OCI-LY7 (cell line): ENCODE measurements at regions not wholly inside any gene's neighbourhood (a gene's known extent, or its start where the extent isn't known, plus 50 kb on each side); places are given as distances from the start of the nearest gene placed in this dataset.

Experiments
- BruUV-seq: library from RNA; stranded (reverse); fragments of 400-500 nt; replicated peaks from 2 replicates; lab custom pipeline; 2021; lab: Mats Ljungman, UMichigan
- CTCF ChIA-PET: fragments of 300-600 bp; sonication (Branson Sonifier 250); formaldehyde crosslinking; loops from one replicate; lab custom pipeline; 2022; ENCODE audit warnings: antibody characterized with exemption; ENCODE audit not compliant: unreplicated experiment; lab: Charles Lee
- POLR2A ChIA-PET: fragments of 300-600 bp; sonication (Branson Sonifier 250); formaldehyde crosslinking; loops from one replicate; lab custom pipeline; 2022; ENCODE audit warnings: antibody characterized with exemption; lab: Charles Lee
- DNase-seq: peaks from one replicate; pipeline ENCODE4 v3.0.0-alpha.2; 2015; ENCODE audit warnings: low spot score
- H2AFZ ChIP-seq: fragments of 200-600 bp; sonication (generic), shearing (Covaris generic); 2 replicates; pipeline ENCODE4 v1.6.1; 2014; ENCODE audit warnings: mild to moderate bottlenecking, antibody characterized with exemption, low read length, moderate library complexity
- H3K27ac ChIP-seq: fragments of 200-600 bp; sonication (generic); 2 replicates; pipeline ENCODE4 v1.5.1; 2014; ENCODE audit warnings: mixed run types, low read depth, mild to moderate bottlenecking, moderate library complexity, low read length, inconsistent platforms; ENCODE audit not compliant: poor library complexity, severe bottlenecking
- H3K36me3 ChIP-seq: fragments of 200-600 bp; sonication (generic); 2 replicates; pipeline ENCODE4 v1.6.1; 2014; ENCODE audit warnings: mild to moderate bottlenecking, antibody characterized with exemption, low read length, moderate library complexity, mixed read lengths; ENCODE audit not compliant: insufficient read depth
- H3K4me1 ChIP-seq: fragments of 200-600 bp; sonication (generic); 2 replicates; pipeline ENCODE4 v1.5.1; 2014; ENCODE audit warnings: mild to moderate bottlenecking, low read length; ENCODE audit not compliant: insufficient read depth, poor library complexity, severe bottlenecking
- H3K4me2 ChIP-seq: fragments of 200-600 bp; sonication (generic); 2 replicates; pipeline ENCODE4 v1.6.1; 2014; ENCODE audit warnings: mild to moderate bottlenecking, low read length
- H3K4me3 ChIP-seq: fragments of 200-600 bp; sonication (generic); 2 replicates; pipeline ENCODE4 v1.5.1; 2014; ENCODE audit warnings: mild to moderate bottlenecking, low read depth, low read length; ENCODE audit not compliant: poor library complexity, severe bottlenecking
- H3K79me2 ChIP-seq: fragments of 200-600 bp; sonication (generic); 2 replicates; pipeline ENCODE4 v1.6.1; 2016; ENCODE audit warnings: low read depth, mild to moderate bottlenecking, low read length, moderate library complexity, mixed read lengths; ENCODE audit not compliant: insufficient read depth
- H3K9me2 ChIP-seq: fragments of 200-600 bp; sonication (generic); 2 replicates; pipeline ENCODE4 v1.6.1; 2016; ENCODE audit warnings: mild to moderate bottlenecking, low read length, mixed read lengths; ENCODE audit not compliant: insufficient read depth
- H3K9me3 ChIP-seq: fragments of 200-600 bp; sonication (generic); 2 replicates; pipeline ENCODE4 v1.6.1; 2014; ENCODE audit warnings: mild to moderate bottlenecking, mixed run types, low read length, mixed read lengths
- H4K20me1 ChIP-seq: fragments of 200-600 bp; sonication (generic); 2 replicates; pipeline ENCODE4 v1.6.1; 2014; ENCODE audit warnings: mild to moderate bottlenecking, antibody characterized with exemption, low read length, moderate library complexity, mixed read lengths; ENCODE audit not compliant: insufficient read depth
- CTCF ChIP-seq: fragments of 200-600 bp; sonication (generic); conservative IDR thresholded peaks from 2 replicates; pipeline ENCODE4 v1.5.1; 2014; ENCODE audit warnings: mild to moderate bottlenecking, antibody characterized with exemption, low read length, moderate library complexity, mixed read lengths
- EZH2phosphoT487 ChIP-seq: fragments of 200-600 bp; sonication (generic); IDR thresholded peaks from 2 replicates; pipeline ENCODE4 v1.6.1; 2018; ENCODE audit warnings: low read depth, borderline replicate concordance, mild to moderate bottlenecking, mixed run types, antibody characterized with exemption, low read length, moderate library complexity, mixed read lengths
- intact Hi-C: fragments of 100-400 bp; cut with micrococcal nuclease; formaldehyde crosslinking; loops from one replicate; pipeline ENCODE4 v1.10.0; 2022; ENCODE audit not compliant: unreplicated experiment

GRCh38 chr10:3544561-3544960 is 240.4 kb downstream of the KLF6 start:
- H3K36me3 ChIP-seq: no peaks in the 10 kb centered on the region
- H3K4me1 ChIP-seq: peaks cover 14% of the 10 kb centered on the region
- H3K4me2 ChIP-seq: no peak overlapping the region
- no peak for DNase-seq
- no peak overlapping the region for H3K27ac ChIP-seq
- H3K9me2 ChIP-seq: no peaks in the 10 kb centered on the region
- CTCF ChIA-PET: no interaction called here
- POLR2A ChIA-PET: no interaction called here
- no peak for TF ChIP-seq CTCF
- TF ChIP-seq EZH2phosphoT487: no peak
- no peaks in the 10 kb centered on the region for H3K79me2 ChIP-seq
- H4K20me1 ChIP-seq: no peaks in the 10 kb centered on the region
- no TSS peak for BruUV-seq
- intact Hi-C loops: no loop called here
- no peak overlapping the region for H3K4me3 ChIP-seq
- no peak overlapping the region for H2AFZ ChIP-seq
- 0 out of 2 replicates have a peak, but pooled peaks cover 3% of the 10 kb centered on the region for H3K9me3 ChIP-seq

- Histone ChIP-seq H3K27ac (no peak overlapping the region), H4K20me1 (no peaks in the 10 kb centered on the region), H3K4me3 (no peak overlapping the region), H3K4me1 (no peaks in the 10 kb centered on the region), H3K9me2 (no peaks in the 10 kb centered on the region), H3K4me2 (no peak overlapping the region), H2AFZ (no peak overlapping the region), H3K36me3 (no peaks in the 10 kb centered on the region), H3K79me2 (no peaks in the 10 kb centered on the region), H3K9me3 (no peaks in the 10 kb centered on the region)
- ChIA-PET POLR2A (no interaction called here), CTCF (no interaction called here)
- no peak for TF ChIP-seq EZH2phosphoT487
- TF ChIP-seq CTCF: no peak
- no peak for DNase-seq
- intact Hi-C loops: no loop called here
- BruUV-seq: no TSS peak
These were observed 242.8 kb downstream of the KLF6 start for GRCh38 chr10:3542185-3542611.

- TF ChIP-seq EZH2phosphoT487 (no peak), CTCF (no peak)
These were observed 245.2 kb downstream of the KLF6 start for GRCh38 chr10:3539696-3540383.

More at GRCh38 chr10:3539696-3540383, 245.2 kb downstream of the KLF6 start:
- Histone ChIP-seq H3K9me2 (no peaks in the 10 kb centered on the region), H3K27ac (no peak overlapping the region), H4K20me1 (no peaks in the 10 kb centered on the region), H3K9me3 (no peaks in the 10 kb centered on the region), H3K4me1 (no peaks in the 10 kb centered on the region), H2AFZ (no peak overlapping the region), H3K36me3 (no peaks in the 10 kb centered on the region), H3K4me2 (no peak overlapping the region), H3K4me3 (no peak overlapping the region), H3K79me2 (no peaks in the 10 kb centered on the region)
- no peak for DNase-seq
- POLR2A ChIA-PET: interaction anchor here (0.6 kb wide), 1 partner anchor 7 kb away, joined by 4 read pairs; no protein-coding TSS in a partner anchor
- intact Hi-C loops: no loop called here
- CTCF ChIA-PET: no interaction called here
- no TSS peak for BruUV-seq
